HEK293T (cell line): ENCODE measurements at regions not wholly inside any gene's neighbourhood (a gene's known extent, or its start where the extent isn't known, plus 50 kb on each side); places are given as distances from the start of the nearest gene placed in this dataset.

Source experiments
- ARNT ChIP-seq: fragments of 450-650 bp; IDR thresholded peaks from 2 replicates; pipeline ENCODE4 v1.6.1; 2017; ENCODE audit warnings: mild to moderate bottlenecking
- BHLHE40 ChIP-seq: fragments of 450-650 bp; IDR thresholded peaks from 2 replicates; pipeline ENCODE4 v1.6.1; 2016; ENCODE audit warnings: mild to moderate bottlenecking, moderate library complexity, borderline replicate concordance
- ELF4 ChIP-seq: fragments of 450-650 bp; IDR thresholded peaks from 2 replicates; pipeline ENCODE4 v1.6.1; 2017; ENCODE audit warnings: antibody characterized with exemption
- FOXK2 ChIP-seq: fragments of 450-650 bp; IDR thresholded peaks from 2 replicates; pipeline ENCODE4 v1.6.1; 2016; ENCODE audit warnings: mild to moderate bottlenecking
- FOXM1 ChIP-seq: fragments of 450-650 bp; IDR thresholded peaks from 2 replicates; pipeline ENCODE4 v1.6.1; 2017; ENCODE audit warnings: mild to moderate bottlenecking, borderline replicate concordance
- HDGF ChIP-seq: fragments of 450-650 bp; IDR thresholded peaks from 2 replicates; pipeline ENCODE4 v1.6.1; 2017; ENCODE audit warnings: antibody characterized with exemption, borderline replicate concordance
- L3MBTL2 ChIP-seq: fragments of 450-650 bp; conservative IDR thresholded peaks from 2 replicates; pipeline ENCODE4 v1.6.1; 2016; ENCODE audit warnings: mild to moderate bottlenecking
- LEF1 ChIP-seq: fragments of 450-650 bp; IDR thresholded peaks from 2 replicates; pipeline ENCODE4 v1.6.1; 2017; ENCODE audit warnings: mild to moderate bottlenecking, borderline replicate concordance
- NFRKB ChIP-seq: fragments of 450-650 bp; IDR thresholded peaks from 2 replicates; pipeline ENCODE4 v1.6.1; 2016; ENCODE audit warnings: mild to moderate bottlenecking, moderate library complexity
- PKNOX1 ChIP-seq: fragments of 450-650 bp; IDR thresholded peaks from 2 replicates; pipeline ENCODE4 v1.6.1; 2016
- SP1 ChIP-seq: fragments of 450-650 bp; IDR thresholded peaks from 2 replicates; pipeline ENCODE4 v1.6.1; 2017
- SUZ12 ChIP-seq: fragments of 450-650 bp; IDR thresholded peaks from 2 replicates; pipeline ENCODE4 v1.6.1; 2016; ENCODE audit warnings: mild to moderate bottlenecking
- ZNF384 ChIP-seq: fragments of 450-650 bp; IDR thresholded peaks from 2 replicates; pipeline ENCODE4 v1.6.1; 2016

- no peak for TF ChIP-seq ELF4
- no peak for TF ChIP-seq BHLHE40
- no peak for TF ChIP-seq PKNOX1
- no peak for TF ChIP-seq SP1
- TF ChIP-seq ARNT: no peak
- TF ChIP-seq LEF1: no peak
- no peak for TF ChIP-seq FOXK2
- no peak for TF ChIP-seq SUZ12
- no peak for TF ChIP-seq ZNF384
- TF ChIP-seq FOXM1: no peak
- no peak for TF ChIP-seq HDGF
- no peak for TF ChIP-seq NFRKB
- no peak for TF ChIP-seq L3MBTL2
Observed at GRCh38 chr11:31936312-31936711, 125.2 kb upstream of the PAX6 start.
